HuH-7.5 (cell line): ENCODE measurements at regions not wholly inside any gene's neighbourhood (a gene's known extent, or its start where the extent isn't known, plus 50 kb on each side); places are given as distances from the start of the nearest gene placed in this dataset.
"Not testable (repeated sequence)": the region's sequence is repeated elsewhere in the genome, so short reads cannot be mapped to it uniquely, and the experiment has no call there.

Source experiments
- DNase-seq: peaks from one replicate; pipeline ENCODE4 v3.0.0; 2011; ENCODE audit warnings: low spot score

DNA sequence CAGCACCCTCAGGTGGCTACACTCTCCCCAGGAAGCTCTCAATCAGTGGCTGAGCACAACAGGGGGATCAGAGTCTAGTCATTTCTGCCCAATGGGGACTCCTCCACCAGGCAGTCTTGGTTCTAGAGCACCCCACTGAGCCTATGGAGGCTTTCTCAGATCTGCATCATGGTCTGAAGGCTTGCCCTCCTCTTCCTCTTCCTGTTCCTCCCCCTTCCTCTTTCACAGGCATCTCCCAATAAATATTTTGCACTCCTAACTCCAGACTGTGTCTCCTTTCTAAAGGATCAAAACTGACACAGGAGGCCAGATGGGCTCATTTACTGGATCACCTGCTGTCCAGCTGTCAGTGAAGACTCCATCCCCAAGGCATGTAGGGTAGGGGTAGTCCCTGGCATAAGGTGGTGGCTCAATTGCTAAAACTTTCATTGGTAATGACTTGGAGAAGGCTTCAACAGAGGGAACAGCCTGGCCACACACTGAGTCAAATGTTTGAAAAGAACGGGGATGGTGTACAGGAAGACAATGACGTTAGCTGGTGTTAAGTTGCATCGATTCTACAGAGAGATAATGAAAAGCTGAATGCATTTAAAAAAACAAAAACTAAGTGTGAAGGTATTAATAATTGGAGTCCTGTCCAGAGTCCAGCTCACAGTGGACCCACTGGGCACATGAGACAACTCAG lies 84.2 kb upstream of the SLC2A1 start:
- no peak for DNase-seq

DNA sequence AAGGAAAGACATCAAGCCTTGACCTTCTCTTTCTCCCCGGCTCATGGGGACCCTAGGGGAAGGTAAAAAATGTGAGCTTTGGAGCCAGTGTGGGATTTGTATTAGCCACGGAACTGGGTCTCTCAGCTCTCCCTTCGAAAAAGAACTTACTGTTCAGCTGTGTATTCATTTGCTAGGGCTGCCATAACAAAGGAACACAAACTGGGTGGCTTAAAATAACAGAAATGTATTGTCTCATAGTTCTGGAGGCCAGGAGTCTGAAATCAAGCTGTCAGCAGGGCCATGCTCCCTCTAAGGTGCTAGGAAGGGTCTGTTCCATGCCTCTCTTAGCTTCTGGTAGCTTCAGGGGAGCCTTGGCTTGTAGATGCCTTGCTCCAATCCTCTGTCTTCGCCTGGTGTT lies 83.5 kb upstream of the SLC2A1 start:
- no peak for DNase-seq

DNA sequence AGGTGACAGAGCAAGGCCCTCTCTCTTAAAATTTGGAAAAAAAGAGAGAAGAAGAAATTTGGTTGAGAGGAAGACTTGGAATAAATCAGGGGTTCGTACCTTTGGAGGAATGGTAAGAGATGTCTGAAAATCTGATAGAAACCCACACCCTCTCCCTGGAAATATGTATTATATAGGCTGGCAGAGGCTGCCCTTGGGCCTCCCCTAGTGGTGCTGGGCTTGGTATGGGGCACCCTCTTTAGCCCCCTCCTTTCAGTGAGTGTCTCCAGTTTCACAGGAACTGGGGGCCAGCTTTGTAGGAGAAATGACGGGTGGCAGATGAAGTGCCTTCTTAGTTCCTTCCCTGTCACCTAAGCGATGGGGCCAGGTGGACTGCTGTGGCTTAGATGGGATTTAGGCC lies 82.9 kb upstream of the SLC2A1 start:
- DNase-seq: no peak

DNA sequence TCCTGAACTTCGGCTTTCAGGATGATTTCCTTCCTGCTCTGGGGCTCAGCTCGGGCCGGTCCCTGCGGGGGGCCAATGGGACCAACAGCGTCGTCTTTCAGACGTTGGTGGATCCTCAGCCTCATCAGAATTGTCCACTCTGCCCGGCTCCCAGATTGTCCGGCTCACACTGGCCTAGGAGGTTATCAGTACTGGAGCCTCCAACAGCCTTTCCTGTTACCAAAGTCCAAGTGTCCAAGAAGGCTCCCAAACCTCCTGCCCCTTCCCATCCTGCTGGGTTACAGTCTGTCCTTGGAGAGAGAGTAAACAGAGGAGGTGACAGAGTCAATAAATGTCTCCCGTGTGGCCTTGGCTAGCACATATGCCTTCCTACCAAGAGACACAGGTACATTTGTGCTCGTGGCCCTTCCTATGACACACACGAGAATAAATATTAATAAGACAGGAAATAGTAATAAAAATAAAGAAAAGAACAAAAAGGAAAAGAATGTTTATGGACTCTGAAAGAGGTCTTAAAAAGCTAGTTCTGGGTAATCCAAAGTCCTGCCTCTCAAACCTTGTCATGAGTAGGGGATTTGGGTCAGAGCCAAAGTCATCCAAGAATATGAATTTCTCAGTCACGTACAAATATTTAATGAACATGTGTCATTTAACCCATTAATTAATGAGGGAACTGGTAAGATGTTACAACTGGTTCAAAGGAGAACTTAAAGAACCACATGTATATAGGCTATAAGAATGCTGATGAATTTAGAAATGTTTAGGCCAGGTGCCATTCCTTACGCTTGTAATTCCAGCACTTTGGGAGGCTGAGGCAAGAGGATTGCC lies 80.8 kb upstream of the SLC2A1 start:
- DNase-seq: peak; percentile 57

DNA sequence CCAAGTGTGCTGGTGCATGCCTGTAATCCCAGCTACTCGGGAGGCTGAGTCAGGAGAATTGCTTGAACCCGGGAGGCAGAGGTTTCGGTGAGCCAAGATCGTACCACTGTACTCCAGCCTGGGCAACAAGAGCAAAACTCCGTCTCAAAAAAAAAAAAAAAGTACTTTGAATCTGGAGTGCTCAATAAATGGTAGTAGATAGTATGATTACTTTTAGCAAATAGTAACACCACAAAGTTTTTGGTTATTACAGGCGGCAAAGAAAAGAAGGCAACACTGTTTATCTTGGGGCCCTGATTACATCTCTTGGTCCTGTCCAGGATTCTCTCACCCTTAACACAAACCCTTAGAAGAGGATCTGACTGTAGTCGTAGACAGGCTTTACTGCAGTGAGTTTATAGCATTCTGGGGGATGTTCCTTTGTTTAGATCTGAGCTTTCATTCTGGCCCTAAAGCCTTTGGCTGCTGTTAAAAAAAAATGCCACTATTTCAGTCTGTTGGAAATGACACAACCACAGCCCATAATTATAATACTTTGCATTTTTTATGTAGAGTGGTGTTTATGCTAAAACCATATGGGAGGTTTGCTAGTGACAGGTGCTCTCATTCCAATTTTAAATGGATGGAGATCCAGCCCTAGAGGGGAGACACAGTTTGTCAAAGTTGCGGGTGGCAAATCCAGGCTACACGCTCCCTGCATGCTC lies 79.7 kb upstream of the SLC2A1 start:
- DNase-seq: no peak

DNA sequence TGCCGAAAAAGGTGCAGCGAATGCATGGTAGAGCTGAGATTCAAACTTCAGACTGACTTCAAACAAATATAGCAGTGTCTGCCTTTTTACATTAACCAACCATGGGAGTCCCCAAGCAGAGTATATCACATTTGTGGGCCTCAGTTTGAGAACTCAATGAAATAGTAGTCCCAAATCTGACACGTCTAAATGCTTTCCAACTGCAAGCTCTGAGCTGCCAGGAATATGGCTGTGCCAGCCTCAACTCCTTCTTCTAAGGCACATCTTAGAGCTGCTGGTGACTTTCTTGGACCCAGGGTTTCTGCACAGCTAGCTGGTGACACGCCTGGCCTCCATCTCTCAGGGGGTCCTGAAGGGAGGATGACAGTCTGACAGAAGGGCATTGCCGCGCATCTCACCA lies 78.8 kb upstream of the SLC2A1 start:
- no peak for DNase-seq

DNA sequence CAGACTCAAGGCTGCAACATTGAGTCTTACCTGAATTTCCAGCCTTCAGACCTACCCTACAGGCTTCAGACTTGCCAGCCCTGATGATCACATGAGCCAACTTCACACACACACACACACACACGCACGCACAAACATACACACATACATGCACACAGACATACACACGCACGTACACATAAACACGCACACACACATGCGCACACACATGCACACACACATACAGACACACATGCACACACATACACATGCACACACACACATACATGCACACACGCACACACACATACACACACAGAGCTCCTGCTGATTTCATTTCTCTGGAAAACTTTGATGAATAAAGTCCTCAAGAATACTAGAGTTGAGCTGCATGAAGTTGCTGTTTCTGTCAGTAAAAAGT lies 78.3 kb upstream of the SLC2A1 start:
- DNase-seq: no peak

DNA sequence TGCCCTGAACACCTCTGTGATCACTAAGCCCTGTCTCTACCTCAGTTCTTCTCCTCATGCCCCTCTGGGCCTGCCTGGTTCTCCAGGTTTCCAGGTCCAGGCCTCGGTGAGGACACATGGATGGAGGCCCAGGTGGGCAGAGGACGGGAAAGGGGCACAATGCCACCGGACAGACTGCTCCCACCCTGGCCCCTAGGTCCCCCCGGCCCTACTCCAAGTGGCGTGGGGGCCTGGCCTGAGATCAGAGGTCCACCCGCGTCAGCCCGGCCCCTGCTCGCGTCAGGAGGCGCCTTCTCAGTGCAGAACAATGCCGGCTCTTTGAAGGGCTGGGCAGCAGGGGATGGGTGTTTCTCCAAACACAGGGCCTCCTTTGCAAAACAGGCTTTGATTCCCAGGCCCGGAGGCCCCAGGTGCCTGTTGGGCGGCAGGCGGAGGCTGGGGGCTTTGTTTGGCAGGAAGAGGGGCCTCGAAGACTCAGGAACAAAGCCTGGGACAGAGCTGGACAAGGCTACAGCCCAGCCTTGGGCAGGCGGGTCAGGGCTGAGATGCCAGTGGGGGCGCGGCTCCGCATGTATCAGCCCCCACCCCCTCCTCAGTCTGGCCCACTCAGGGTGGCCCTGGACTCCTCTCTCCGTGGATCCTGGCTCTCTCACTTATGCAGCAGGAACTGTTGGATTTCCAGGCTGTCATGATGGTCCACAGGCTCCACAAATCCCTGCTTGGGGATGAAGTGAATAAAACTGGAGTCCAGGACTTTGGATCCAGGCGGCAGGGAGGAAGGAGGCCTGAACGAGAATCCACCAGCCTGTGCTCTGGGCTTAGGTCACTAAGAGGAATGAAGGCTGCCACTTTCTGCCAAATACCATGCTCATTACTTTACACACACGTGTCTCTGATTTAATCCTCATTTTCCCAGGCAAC lies 77.4 kb upstream of the SLC2A1 start:
- no peak for DNase-seq

DNA sequence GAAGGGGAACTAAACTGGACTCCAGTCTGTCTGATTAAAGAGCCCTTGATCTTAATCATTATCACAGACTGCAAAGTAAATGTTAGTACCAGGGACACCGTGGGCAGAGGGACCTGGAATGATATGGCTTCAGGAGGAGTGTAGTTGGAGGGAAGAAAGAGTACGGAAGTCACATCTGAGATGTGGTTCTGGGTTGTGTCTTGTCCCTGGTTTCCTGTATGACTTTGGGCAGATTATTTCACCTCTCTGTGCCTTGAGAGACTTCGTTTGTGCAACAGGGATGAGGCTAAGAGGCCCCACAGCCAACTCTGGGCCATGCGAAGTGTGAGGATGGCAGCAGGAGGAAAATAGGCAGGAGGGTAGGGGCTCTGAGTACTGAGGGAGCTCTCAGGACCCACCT lies 76.1 kb upstream of the SLC2A1 start:
- no peak for DNase-seq

DNA sequence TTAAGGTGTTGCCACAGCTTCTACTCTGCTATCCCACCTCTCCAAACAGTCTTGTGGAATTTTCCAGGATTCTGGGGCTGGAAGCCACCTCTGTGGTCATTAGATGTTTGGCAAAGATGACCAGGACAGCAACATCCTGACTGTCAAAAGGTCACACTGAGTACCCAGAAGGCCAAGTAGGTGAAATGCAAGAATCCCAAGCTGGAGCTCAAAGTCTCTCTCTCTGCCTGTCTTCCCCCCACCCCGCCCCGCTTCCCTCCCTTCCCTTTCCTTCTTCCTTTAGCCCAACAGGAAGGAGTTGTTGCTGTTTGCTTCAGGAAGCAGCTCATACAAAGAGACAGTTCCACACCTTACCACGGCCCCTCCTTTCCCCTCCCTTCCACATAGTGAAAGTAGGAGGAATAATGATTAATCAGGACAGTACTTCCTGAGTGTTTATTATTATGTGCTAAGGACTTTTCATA lies 75.6 kb upstream of the SLC2A1 start:
- DNase-seq: no peak

DNA sequence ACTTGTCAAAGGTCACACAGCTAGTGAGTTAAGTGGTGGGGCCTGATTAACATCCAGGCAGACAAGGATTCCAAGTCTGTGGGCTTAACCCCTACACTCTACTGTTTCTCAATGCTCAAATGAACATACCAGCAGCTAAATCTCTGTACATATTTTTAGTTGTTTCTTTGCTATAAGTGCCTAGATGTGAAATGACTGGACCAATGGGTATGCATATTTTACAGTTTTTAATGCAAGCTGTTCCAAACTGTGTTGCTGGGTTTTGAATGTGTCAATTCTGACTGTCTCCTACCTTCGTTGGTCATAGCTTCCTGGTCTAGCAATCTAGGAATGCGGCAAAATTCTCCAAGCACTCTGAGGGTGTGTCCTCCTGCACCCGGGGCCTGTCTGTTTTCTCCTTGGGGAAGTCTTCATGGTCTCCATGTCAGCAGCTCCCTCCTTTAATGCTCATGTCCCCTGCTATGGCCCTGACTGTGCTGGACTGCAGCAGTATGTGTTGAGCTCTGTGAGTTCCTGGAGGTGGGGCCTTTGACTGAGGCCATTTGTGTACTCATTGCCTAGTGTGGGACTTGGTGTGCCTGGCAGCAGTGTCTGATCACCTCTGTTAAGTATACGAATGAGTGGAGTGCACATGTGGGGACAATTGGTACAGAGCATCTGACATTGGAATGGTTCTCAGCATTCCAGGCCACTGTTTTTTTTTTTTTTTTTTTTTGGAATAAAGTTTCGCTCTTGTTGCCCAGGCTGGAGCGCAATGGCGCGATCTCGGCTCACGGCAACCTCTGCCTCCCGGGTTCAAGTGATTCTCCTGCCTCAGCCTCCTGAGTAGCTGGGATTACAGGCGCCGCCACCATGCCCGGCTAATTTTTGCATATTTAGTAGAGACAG lies 72.9 kb upstream of the SLC2A1 start:
- DNase-seq: no peak

DNA sequence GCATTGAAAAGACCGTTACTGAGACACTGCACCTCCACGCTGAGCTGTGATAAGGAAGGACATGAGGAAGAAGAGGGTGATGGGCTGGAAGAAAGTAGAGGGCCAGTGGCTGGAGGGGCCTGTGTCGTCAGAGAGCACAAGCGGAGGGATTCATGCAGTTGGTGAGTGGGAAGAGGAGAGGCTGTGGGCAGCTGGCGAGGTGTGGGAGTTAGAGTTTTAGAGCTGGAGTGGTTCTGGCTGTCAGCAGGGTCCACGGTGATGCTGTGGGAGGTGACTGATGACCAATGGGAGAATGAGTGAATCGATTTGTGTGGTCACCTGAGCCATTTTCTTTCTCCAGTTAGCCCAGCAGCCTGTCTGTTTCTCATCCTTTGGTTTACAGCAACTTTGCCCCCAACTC lies 66.2 kb upstream of the SLC2A1 start:
- no peak for DNase-seq

DNA sequence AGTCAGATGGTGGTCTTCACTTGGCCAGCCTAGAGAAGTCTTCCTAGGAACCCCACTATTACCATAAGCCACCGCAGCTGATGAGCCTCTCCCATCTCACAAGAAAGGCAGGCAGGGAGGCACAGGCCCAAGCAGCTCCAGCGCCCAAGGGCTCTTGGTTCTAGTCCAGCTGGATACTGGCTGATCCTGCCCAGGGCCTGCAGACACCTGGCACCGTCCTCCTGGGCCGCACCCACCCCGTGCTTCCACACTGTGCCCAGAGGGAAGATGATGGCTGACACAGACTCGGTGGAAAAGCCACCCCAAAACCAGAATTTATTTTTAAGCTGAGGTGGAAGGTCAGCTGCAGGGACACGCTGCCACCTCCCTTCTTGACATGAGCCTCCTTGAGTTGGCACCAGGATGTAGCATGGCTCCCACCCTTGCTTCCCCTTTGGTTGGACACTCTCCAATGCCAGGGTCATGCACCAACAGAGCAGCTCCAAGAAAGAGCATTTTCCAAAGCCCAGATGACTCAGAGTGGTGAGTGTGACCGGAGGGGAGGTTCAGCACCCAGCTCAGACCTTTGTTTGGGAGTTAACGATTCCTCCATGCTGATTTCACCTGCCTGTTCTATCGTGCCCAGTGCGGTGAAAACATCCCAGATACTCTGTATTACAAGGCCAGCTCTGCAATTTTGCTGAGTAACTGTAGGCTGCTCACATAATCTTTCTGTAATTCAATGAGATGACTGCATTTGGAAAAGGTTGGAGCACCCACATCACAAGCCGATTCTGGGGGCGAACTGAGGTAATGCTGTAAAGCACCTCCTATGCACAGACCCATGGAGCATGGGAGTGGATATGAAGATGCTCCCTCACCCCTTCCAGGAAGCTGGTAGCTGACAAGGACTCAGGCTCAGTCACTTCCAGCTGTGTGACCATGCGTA lies 63.1 kb upstream of the SLC2A1 start:
- DNase-seq: no peak

DNA sequence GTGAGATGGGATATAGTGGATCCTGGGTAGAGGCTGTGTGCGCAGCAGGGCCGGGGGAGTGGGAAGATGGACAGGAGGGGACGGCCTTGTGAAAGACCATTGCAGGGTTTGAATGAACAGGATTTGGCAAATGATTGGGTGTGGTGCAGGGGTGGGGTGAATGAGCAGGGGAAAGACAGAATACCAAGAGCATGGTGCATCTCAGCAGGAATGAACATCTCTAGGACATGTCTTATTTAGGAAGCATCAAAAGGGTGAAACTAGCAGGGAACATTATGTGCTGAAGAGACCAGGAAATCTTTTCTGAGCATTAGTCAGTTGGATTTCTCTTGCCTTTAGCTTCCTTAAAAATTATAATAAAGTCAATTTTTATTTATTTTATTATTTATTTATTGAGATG lies 60.6 kb upstream of the SLC2A1 start:
- DNase-seq: no peak

DNA sequence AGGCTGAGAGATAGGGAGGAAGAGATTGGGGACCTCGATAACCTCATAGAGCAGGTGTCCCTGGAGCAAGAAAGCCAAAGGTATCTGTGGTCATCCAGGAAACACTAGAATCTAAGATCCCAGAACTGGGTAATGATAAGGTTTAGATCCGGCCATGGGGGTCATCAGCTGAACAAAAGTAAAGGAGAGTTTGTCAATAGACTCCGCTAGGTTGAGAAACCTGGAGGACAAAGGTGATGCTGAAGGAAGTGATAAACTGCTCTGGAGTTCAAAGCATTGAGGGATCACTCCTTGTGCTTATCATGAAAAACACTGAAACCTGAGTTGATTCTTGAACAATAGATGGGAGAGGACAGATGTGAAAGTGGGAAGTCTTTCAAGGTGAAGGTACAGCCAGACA lies 59.5 kb upstream of the SLC2A1 start:
- no peak for DNase-seq

DNA sequence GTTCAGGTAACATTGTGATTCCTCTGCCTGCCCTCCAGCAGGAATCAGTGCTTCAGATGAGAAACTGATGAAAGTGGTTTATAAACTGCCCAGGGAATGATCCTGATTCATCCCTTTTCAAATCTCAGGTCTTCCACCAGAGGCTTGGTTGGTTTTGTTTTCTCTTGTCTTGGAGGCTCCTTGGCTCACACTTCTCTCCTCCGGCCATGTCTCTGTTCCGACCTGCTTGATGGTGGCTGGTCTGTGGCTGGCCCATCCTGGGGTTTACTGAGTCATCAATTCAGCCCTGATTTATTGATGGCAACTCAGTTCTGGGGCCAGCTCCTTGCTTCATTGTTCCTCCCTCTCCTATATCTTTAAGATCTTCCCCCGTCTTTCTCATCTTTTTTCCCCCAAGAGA lies 56.6 kb upstream of the SLC2A1 start:
- DNase-seq: no peak

DNA sequence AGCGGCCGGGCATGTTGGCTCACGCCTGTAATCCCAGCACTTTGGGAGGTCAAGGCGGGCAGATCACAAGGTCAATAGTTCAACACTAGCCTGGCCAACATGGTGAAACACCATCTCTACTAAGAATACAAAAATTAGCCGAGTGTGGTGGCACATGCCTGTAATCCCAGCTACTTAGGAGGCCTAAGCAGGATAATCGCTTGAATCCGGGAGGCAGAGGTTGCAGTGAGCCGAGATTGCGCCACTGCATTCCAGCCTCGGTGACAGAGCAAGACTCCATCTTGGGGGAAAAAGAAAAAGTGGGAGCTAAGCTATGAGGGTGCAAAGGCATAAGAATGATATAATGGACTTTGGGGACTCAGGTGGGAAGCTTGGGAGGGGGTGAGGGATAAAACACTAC lies 55.9 kb upstream of the SLC2A1 start:
- DNase-seq: not testable (repeated sequence)

DNA sequence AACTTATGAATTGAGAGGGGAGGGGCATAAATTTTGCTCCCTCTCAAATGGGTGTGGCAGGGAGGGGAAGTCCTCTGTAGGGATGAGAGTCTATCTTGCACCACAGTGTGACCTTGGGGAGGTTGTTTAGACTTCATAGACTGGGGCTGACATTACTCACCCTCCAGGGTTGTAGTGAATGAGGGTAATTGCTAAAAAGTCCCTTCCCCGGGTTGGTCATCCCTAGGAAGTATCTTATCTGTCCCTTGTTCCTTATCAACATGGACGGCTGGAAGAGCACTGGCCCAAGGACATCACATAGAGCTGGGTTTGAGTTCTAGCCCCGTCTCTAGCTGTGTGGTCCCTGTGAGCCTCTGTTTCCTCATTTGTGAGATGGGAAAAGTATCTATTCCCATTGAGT lies 52.4 kb upstream of the SLC2A1 start:
- DNase-seq: no peak

DNA sequence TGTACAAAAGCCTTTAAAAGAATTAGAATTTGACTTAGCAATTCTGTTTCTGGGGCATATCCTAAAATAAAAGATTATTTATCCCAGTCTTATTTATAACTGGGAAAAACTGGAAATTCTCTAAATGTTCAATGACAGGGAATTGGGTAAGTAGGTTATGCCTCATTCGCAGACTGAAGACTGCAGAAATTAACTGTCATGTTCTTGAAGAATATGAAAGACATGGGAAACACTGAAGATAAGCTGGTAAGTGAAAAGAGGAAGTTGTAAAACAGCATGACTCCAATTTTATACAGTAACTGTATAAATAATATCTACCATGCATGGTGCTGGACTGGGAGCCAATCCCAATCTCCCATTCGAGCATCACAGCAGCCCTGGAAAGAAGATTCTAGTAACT lies 50.6 kb upstream of the SLC2A1 start:
- no peak for DNase-seq
